ENCODE measurements at regions not wholly inside any gene's neighbourhood (a gene's known extent, or its start where the extent isn't known, plus 50 kb on each side); places are given as distances from the start of the nearest gene placed in this dataset.

DNA sequence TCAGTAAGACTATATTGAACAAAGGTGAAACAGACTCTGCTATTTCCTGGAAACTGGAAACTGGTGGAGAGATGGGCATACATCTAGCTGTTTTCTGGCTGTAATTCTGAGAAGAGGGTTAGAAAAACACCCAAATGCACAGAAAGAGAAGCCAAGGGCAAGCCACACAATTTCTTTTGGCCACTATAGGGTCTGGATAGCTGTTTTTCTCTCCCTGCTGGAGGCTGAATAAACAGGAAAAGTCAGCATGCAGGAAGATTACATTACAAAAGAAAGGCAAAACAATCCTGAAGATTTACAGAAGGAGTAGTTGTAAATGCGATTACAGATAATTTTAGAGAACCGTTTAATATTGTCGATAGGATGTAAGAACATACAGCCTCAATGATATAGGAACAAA is 186.2 kb upstream of the REG3G start:
- Histone ChIP-seq H3K56ac (ENCODE audit: extremely low read depth, insufficient read depth, low read length) (no peak overlapping the region), H2BK20ac (ENCODE audit: low read depth, low read length) (no peak overlapping the region), H4K91ac (ENCODE audit: insufficient read depth, low read depth, low read length) (no peak overlapping the region), H3K4ac (ENCODE audit: low read depth, low read length) (no peak overlapping the region), H3K9me3 (ENCODE audit: control insufficient read depth, insufficient read depth, low read length) (0 out of 2 replicates have a peak, but pooled peaks cover 1% of the 10 kb centered on the region), H3K36me3 (ENCODE audit: control insufficient read depth, insufficient read depth, low read length) (no peaks in the 10 kb centered on the region), H3K27ac (ENCODE audit: insufficient read depth, low read length) (no peak overlapping the region), H2AK9ac (replicated peaks; ENCODE audit: low read depth, low read length, poor library complexity) (no peak overlapping the region), H3K4me1 (ENCODE audit: control insufficient read depth, insufficient read depth, low read length) (no peaks in the 10 kb centered on the region), H3K27me3 (ENCODE audit: control insufficient read depth, insufficient read depth, low read length) (no peaks in the 10 kb centered on the region), H2AK5ac (ENCODE audit: low read depth, low read length) (no peak overlapping the region), H2AFZ (replicated peaks; ENCODE audit: low read length, poor library complexity) (no peak overlapping the region), H3K14ac (replicated peaks; ENCODE audit: low read depth, low read length) (no peak overlapping the region), H3K9me1 (ENCODE audit: insufficient read depth, low read length) (no peaks in the 10 kb centered on the region), H3K4me3 (ENCODE audit: insufficient read depth, low read depth, low read length) (no peak overlapping the region), H2BK120ac (ENCODE audit: low read depth, low read length) (no peak overlapping the region), H4K8ac (ENCODE audit: low read depth in 2 of 2, low read length in 2 of 2) (no peak overlapping the region), H2BK5ac (ENCODE audit: low read depth, low read length, poor library complexity, severe bottlenecking) (no peak overlapping the region), H3K18ac (ENCODE audit: low read depth, low read length) (no peak overlapping the region), H4K5ac (ENCODE audit: low read depth, low read length) (no peak overlapping the region), H4K20me1 (ENCODE audit: insufficient read depth, low read length) (no peaks in the 10 kb centered on the region), H3K9ac (ENCODE audit: low read depth, low read length) (no peak overlapping the region), H3K23ac (ENCODE audit: low read depth, low read length) (no peak overlapping the region), H3K79me1 (ENCODE audit: low read depth in 1 of 2, low read length in 2 of 2) (no peaks in the 10 kb centered on the region), H3K4me2 (ENCODE audit: low read depth, low read length) (no peak overlapping the region), H2BK15ac (ENCODE audit: low read depth, low read length) (no peak overlapping the region)
- WGBS, 2 experiments (ENCODE audit: extremely low coverage in 2 of 2, insufficient read length in 1 of 2) = no CpG with 5 or more reads among the region's 3 CpGs
- DNase-seq = no peak
- ChIA-PET CTCF (no interaction called here), POLR2A (ENCODE audit: unreplicated experiment) (no interaction called here)
- intact Hi-C loops (cut with micrococcal nuclease) (no loop called here), in situ Hi-C loops (cut with MboI; ENCODE audit: low sequenced_read_pairs) (no loop called here), dilution Hi-C loops (cut with HindIII; ENCODE audit: low sequenced_read_pairs, unreplicated experiment) (no loop called here)
- no TSS peak for BruUV-seq (replicated peaks)
- no peak for ATAC-seq (ENCODE audit: low read depth)
- TF ChIP-seq RAD21 (IDR thresholded peaks at IDR 0.05; ENCODE audit: low read length) (no peak), FOS (IDR thresholded peaks at IDR 0.05; ENCODE audit: low read depth, low read length) (no peak), MAFK (IDR thresholded peaks at IDR 0.05; ENCODE audit: low read depth, low read length) (no peak), BHLHE40 (IDR thresholded peaks at IDR 0.05; ENCODE audit: low read depth, low read length) (no peak), SMC3 (IDR thresholded peaks at IDR 0.05; ENCODE audit: low read depth, low read length) (no peak), CTCF (conservative IDR thresholded peaks at IDR 0.05; ENCODE audit: low read depth, low read length) (no peak), USF2 (IDR thresholded peaks at IDR 0.05; ENCODE audit: low read depth, low read length) (no peak), NFE2L2 (IDR thresholded peaks at IDR 0.05; ENCODE audit: low read depth, low read length) (no peak), MAZ (IDR thresholded peaks at IDR 0.05; ENCODE audit: borderline replicate concordance, low read depth, low read length) (no peak), MXI1 (IDR thresholded peaks at IDR 0.05; ENCODE audit: borderline replicate concordance, low read depth, low read length) (no peak), CEBPB (IDR thresholded peaks at IDR 0.05; ENCODE audit: low read depth, low read length) (no peak), POLR2A (IDR thresholded peaks at IDR 0.05; ENCODE audit: low read depth, low read length) (no peak), RFX5 (IDR thresholded peaks at IDR 0.05; ENCODE audit: low read depth, low read length) (no peak), RCOR1 (IDR thresholded peaks at IDR 0.05; ENCODE audit: insufficient replicate concordance, low read length) (no peak), CHD1 (IDR thresholded peaks at IDR 0.05; ENCODE audit: low read depth, low read length) (no peak)
- TF ChIP-seq, protein P1, sequence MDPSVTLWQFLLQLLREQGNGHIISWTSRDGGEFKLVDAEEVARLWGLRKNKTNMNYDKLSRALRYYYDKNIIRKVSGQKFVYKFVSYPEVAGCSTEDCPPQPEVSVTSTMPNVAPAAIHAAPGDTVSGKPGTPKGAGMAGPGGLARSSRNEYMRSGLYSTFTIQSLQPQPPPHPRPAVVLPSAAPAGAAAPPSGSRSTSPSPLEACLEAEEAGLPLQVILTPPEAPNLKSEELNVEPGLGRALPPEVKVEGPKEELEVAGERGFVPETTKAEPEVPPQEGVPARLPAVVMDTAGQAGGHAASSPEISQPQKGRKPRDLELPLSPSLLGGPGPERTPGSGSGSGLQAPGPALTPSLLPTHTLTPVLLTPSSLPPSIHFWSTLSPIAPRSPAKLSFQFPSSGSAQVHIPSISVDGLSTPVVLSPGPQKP (IDR thresholded peaks at IDR 0.05; ENCODE audit: borderline replicate concordance, low read depth, low read length) = no peak

All from IMR-90 (cell line).